ENCODE measurements at regions not wholly inside any gene's neighbourhood (a gene's known extent, or its start where the extent isn't known, plus 50 kb on each side); places are given as distances from the start of the nearest gene placed in this dataset.

DNA sequence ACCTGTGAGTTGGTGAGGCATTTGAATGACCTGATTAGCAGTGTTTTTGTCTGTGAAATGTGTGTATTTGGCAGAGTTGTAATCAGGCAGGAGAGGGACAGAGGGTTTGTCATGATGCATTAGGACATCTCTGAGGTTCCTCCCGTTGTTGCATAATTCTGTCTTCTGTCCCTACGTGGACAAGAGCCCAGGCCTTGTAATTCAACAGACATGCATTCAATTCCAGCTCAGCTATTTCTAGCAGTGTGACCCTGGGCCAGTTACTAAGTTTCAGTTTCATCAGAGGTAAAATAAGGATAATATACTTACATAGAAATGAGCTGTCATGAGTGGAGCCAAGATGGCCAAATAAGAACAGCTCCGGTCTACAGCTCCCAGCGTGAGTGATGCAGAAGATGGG is 208.6 kb downstream of the SLC38A4 start:
- no peak for TF ChIP-seq CTCF (IDR thresholded peaks at IDR 0.05)
- no peak for TF ChIP-seq POLR2A (IDR thresholded peaks at IDR 0.05)

Data from body of pancreas (tissue), 4 donors.